LNCaP clone FGC (cell line): ENCODE measurements at regions not wholly inside any gene's neighbourhood (a gene's known extent, or its start where the extent isn't known, plus 50 kb on each side); places are given as distances from the start of the nearest gene placed in this dataset.

Experiments
- DNase-seq: peaks from one replicate; pipeline ENCODE4 v3.0.0-alpha.2; 2011; ENCODE audit warnings: low read depth
- H3K4me3 ChIP-seq: 2 replicates; pipeline ENCODE4 v1.5.1; 2011; ENCODE audit warnings: mild to moderate bottlenecking, low read depth, low read length, control low read depth
- CTCF ChIP-seq: IDR thresholded peaks from 2 replicates; pipeline ENCODE4 v1.5.1; 2012; ENCODE audit warnings: mild to moderate bottlenecking; ENCODE audit not compliant: control insufficient read depth, insufficient read depth; ENCODE audit errors: extremely low read depth

GRCh38 chr14:100433428-100433814, 110.3 kb downstream of the SLC25A47 start:
- no peak overlapping the region for H3K4me3 ChIP-seq
- no peak for TF ChIP-seq CTCF

GRCh38 chr14:100434033-100434601, 111.0 kb downstream of the SLC25A47 start:
- no peak for TF ChIP-seq CTCF
- no peak for DNase-seq
- H3K4me3 ChIP-seq, result no peak overlapping the region

More at GRCh38 chr14:100433428-100433814, 110.3 kb downstream of the SLC25A47 start:
- no peak for DNase-seq

- no peak overlapping the region for H3K4me3 ChIP-seq
- no peak for DNase-seq
- TF ChIP-seq CTCF, result no peak
These were observed 111.8 kb downstream of the SLC25A47 start for GRCh38 chr14:100434911-100435438.

GRCh38 chr14:100435459-100435858, 112.3 kb downstream of the SLC25A47 start:
- no peak for DNase-seq
- TF ChIP-seq CTCF, result no peak
- H3K4me3 ChIP-seq, result no peak overlapping the region

- TF ChIP-seq CTCF, result no peak
- DNase-seq, result no peak
- no peak overlapping the region for H3K4me3 ChIP-seq
These were observed 113.7 kb downstream of the SLC25A47 start for GRCh38 chr14:100436745-100437406.

- DNase-seq, result no peak
- H3K4me3 ChIP-seq, result no peak overlapping the region
- no peak for TF ChIP-seq CTCF
These were observed 115.1 kb downstream of the SLC25A47 start for GRCh38 chr14:100438271-100438670.
